ENCODE measurements at regions not wholly inside any gene's neighbourhood (a gene's known extent, or its start where the extent isn't known, plus 50 kb on each side); places are given as distances from the start of the nearest gene placed in this dataset.

- Histone ChIP-seq H3K9me3 (ENCODE audit: control insufficient read depth, insufficient read depth, low read depth, low read length) (no peaks in the 10 kb centered on the region), H3K36me3 (ENCODE audit: control insufficient read depth, insufficient read depth, low read length) (no peaks in the 10 kb centered on the region), H3K4me3 (ENCODE audit: low read depth in 2 of 2, low read length in 2 of 2) (no peak overlapping the region), H3K4me1 (ENCODE audit: control insufficient read depth, insufficient read depth, low read length) (no peaks in the 10 kb centered on the region), H3K27me3 (ENCODE audit: control insufficient read depth, insufficient read depth, low read length) (no peaks in the 10 kb centered on the region), H3K27ac (ENCODE audit: low read length) (no peak overlapping the region)
- POLR2A ChIA-PET: no interaction called here
- TF ChIP-seq CTCF (IDR thresholded peaks at IDR 0.05) (no peak), POLR2AphosphoS5 (IDR thresholded peaks at IDR 0.05; ENCODE audit: low read depth, low read length) (no peak), SIN3A (IDR thresholded peaks at IDR 0.05; ENCODE audit: borderline replicate concordance, insufficient read depth, low read depth, low read length) (no peak), TCF7L2 (IDR thresholded peaks at IDR 0.05; ENCODE audit: low read depth, low read length) (no peak)
- TF ChIP-seq, protein P1, sequence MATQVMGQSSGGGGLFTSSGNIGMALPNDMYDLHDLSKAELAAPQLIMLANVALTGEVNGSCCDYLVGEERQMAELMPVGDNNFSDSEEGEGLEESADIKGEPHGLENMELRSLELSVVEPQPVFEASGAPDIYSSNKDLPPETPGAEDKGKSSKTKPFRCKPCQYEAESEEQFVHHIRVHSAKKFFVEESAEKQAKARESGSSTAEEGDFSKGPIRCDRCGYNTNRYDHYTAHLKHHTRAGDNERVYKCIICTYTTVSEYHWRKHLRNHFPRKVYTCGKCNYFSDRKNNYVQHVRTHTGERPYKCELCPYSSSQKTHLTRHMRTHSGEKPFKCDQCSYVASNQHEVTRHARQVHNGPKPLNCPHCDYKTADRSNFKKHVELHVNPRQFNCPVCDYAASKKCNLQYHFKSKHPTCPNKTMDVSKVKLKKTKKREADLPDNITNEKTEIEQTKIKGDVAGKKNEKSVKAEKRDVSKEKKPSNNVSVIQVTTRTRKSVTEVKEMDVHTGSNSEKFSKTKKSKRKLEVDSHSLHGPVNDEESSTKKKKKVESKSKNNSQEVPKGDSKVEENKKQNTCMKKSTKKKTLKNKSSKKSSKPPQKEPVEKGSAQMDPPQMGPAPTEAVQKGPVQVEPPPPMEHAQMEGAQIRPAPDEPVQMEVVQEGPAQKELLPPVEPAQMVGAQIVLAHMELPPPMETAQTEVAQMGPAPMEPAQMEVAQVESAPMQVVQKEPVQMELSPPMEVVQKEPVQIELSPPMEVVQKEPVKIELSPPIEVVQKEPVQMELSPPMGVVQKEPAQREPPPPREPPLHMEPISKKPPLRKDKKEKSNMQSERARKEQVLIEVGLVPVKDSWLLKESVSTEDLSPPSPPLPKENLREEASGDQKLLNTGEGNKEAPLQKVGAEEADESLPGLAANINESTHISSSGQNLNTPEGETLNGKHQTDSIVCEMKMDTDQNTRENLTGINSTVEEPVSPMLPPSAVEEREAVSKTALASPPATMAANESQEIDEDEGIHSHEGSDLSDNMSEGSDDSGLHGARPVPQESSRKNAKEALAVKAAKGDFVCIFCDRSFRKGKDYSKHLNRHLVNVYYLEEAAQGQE (IDR thresholded peaks at IDR 0.05; ENCODE audit: insufficient read depth in 1 of 2, low read depth in 2 of 2, low read length in 1 of 2): no peak
- ATAC-seq: no peak
- BruUV-seq (replicated peaks): no TSS peak
- in situ Hi-C loops (cut with HindIII; ENCODE audit: low pct_unique_long_range_greater_than_20kb, low sequenced_read_pairs) (no loop called here), intact Hi-C loops (cut with micrococcal nuclease; ENCODE audit: unreplicated experiment) (no loop called here)
- DNase-seq (ENCODE audit: low read depth, low spot score): no peak
- CTCF ChIA-PET: no interaction called here
These were observed 196.2 kb upstream of the USP25 start for GRCh38 chr21:15533618-15534017.

DNA sequence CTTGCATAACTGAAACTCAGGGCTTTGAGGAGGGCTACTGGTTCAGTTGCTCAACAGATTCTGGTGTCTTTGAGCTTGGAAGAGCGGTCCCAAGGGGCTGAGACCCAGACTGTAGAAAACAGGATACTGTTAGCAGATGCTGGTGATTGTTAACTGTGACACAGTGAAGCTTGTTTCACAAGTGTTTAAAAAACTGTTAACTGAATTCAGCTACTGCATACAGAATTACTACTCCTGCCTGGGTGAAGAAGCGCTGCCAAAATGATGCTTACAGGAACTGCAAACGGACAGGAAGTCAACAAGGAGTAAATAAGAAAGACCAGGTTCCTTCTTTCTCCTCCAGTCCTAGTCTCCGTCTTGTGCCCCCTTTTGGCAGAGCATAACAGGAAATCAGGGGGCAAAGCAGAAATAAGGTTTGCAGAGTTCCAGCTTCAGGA is 195.3 kb upstream of the USP25 start:
- CTCF ChIA-PET: no interaction called here
- no TSS peak for BruUV-seq (replicated peaks)

More for the DNA sequence above, 195.3 kb upstream of the USP25 start:
- DNase-seq (ENCODE audit: low read depth, low spot score) (no peak), ATAC-seq (no peak)
- TF ChIP-seq CTCF (IDR thresholded peaks at IDR 0.05) (no peak), TCF7L2 (IDR thresholded peaks at IDR 0.05; ENCODE audit: low read depth, low read length) (no peak), SIN3A (IDR thresholded peaks at IDR 0.05; ENCODE audit: borderline replicate concordance, insufficient read depth, low read depth, low read length) (no peak), POLR2AphosphoS5 (IDR thresholded peaks at IDR 0.05; ENCODE audit: low read depth, low read length) (no peak)
- TF ChIP-seq, protein P1 (IDR thresholded peaks at IDR 0.05; ENCODE audit: insufficient read depth in 1 of 2, low read depth in 2 of 2, low read length in 1 of 2): no peak
- Histone ChIP-seq H3K27ac (ENCODE audit: low read length) (no peak overlapping the region), H3K27me3 (ENCODE audit: control insufficient read depth, insufficient read depth, low read length) (no peaks in the 10 kb centered on the region), H3K36me3 (ENCODE audit: control insufficient read depth, insufficient read depth, low read length) (no peaks in the 10 kb centered on the region), H3K4me1 (ENCODE audit: control insufficient read depth, insufficient read depth, low read length) (no peaks in the 10 kb centered on the region), H3K4me3 (ENCODE audit: low read depth in 2 of 2, low read length in 2 of 2) (no peak overlapping the region), H3K9me3 (ENCODE audit: control insufficient read depth, insufficient read depth, low read depth, low read length) (no peaks in the 10 kb centered on the region)
- intact Hi-C loops (cut with micrococcal nuclease; ENCODE audit: unreplicated experiment) (no loop called here), in situ Hi-C loops (cut with HindIII; ENCODE audit: low pct_unique_long_range_greater_than_20kb, low sequenced_read_pairs) (no loop called here)
- POLR2A ChIA-PET: no interaction called here

All from Panc1 (cell line).